Endothelial cell of umbilical vein (primary cell): ENCODE measurements at regions not wholly inside any gene's neighbourhood (a gene's known extent, or its start where the extent isn't known, plus 50 kb on each side); places are given as distances from the start of the nearest gene placed in this dataset.

Experiments
- BruUV-seq: library from RNA; stranded (reverse); fragments of 400-500 nt; replicated peaks from 2 replicates; lab custom pipeline; 2021; lab: Mats Ljungman, UMichigan
- CTCF ChIA-PET: fragments of 300-600, 350-600 bp; sonication (Branson Sonifier 250); formaldehyde crosslinking; loops from one replicate; lab custom pipeline; 2021; ENCODE audit warnings: antibody characterized with exemption, inconsistent platforms; lab: Charles Lee
- POLR2A ChIA-PET: fragments of 300-600, 350-600 bp; sonication (Branson Sonifier 250); formaldehyde crosslinking; loops from one replicate; lab custom pipeline; 2021; ENCODE audit warnings: antibody characterized with exemption, inconsistent platforms; lab: Charles Lee
- DNase-seq: peaks from one replicate; pipeline ENCODE4 v3.0.0-alpha.2; 2011; ENCODE audit warnings: low read depth, low spot score
- FAIRE-seq: peaks from 2 replicates; lab custom pipeline; 2011; peaks lifted over from hg19 to GRCh38; lab: Jason Lieb, UNC
- H2AFZ ChIP-seq: 2 replicates; pipeline ENCODE4 v1.6.0; 2012; ENCODE audit warnings: low read depth, low read length, control low read depth, inconsistent platforms
- H3K27ac ChIP-seq: 2 replicates; pipeline ENCODE4 v1.5.1; 2011; ENCODE audit warnings: low read depth, mild to moderate bottlenecking, control low read depth, low read length, moderate library complexity; ENCODE audit not compliant: insufficient read depth
- H3K27me3 ChIP-seq, 2 experiments: 2 replicates each; pipeline versions ENCODE4 v1.6.0 to v1.6.1; 2011; ENCODE audit warnings: low read length in 2 of 2, mixed read lengths in 1 of 2; ENCODE audit not compliant: control insufficient read depth in 2 of 2, insufficient read depth in 2 of 2
- H3K36me3 ChIP-seq, 2 experiments: 2 replicates in 1 of 2; 3 replicates in 1 of 2; pipeline ENCODE4 v1.5.1; 2011; ENCODE audit warnings: low read length in 2 of 2, mild to moderate bottlenecking in 1 of 2, moderate library complexity in 1 of 2; ENCODE audit not compliant: control insufficient read depth in 2 of 2, insufficient read depth in 2 of 2; ENCODE audit errors: extremely low read depth in 1 of 2
- H3K4me1 ChIP-seq: 3 replicates; pipeline ENCODE4 v1.5.1; 2011; ENCODE audit warnings: mild to moderate bottlenecking, low read length; ENCODE audit not compliant: control insufficient read depth, insufficient read depth; ENCODE audit errors: extremely low read depth
- H3K4me2 ChIP-seq: 2 replicates; pipeline ENCODE4 v1.6.1; 2011; ENCODE audit warnings: low read length, control low read depth, mixed read lengths; ENCODE audit not compliant: insufficient read depth
- H3K4me3 ChIP-seq, 3 experiments: fragments of 200-600 bp in 1 of 3; sonication (generic), shearing (Covaris generic) in 1 of 3; replicated peaks in 1 of 3; 2 replicates each; pipeline ENCODE4 v1.5.1; 2011 to 2016; ENCODE audit warnings: control low read depth in 3 of 3, low read length in 3 of 3, mild to moderate bottlenecking in 2 of 3, inconsistent platforms in 1 of 3, low read depth in 1 of 3, moderate library complexity in 1 of 3; ENCODE audit not compliant: insufficient read depth in 1 of 3
- H3K79me2 ChIP-seq: 2 replicates; pipeline ENCODE4 v1.6.0; 2012; ENCODE audit warnings: low read length, inconsistent platforms; ENCODE audit not compliant: control insufficient read depth, insufficient read depth
- H3K9ac ChIP-seq: replicated peaks from 2 replicates; pipeline ENCODE3; 2011; ENCODE audit warnings: low read length, control low read depth; ENCODE audit not compliant: insufficient read depth; ENCODE audit errors: extremely low read depth
- H3K9me1 ChIP-seq: replicated peaks from 3 replicates; pipeline ENCODE4 v1.6.0; 2011; ENCODE audit warnings: mild to moderate bottlenecking, low read length; ENCODE audit not compliant: control insufficient read depth, insufficient read depth; ENCODE audit errors: extremely low read depth
- H3K9me3 ChIP-seq: replicated peaks from 2 replicates; pipeline ENCODE4 v1.5.1; 2012; ENCODE audit warnings: low read length, inconsistent platforms; ENCODE audit not compliant: control insufficient read depth, insufficient read depth
- H4K20me1 ChIP-seq: replicated peaks from 2 replicates; pipeline ENCODE3; 2011; ENCODE audit warnings: mild to moderate bottlenecking, low read length; ENCODE audit not compliant: control insufficient read depth, insufficient read depth; ENCODE audit errors: extremely low read depth
- CTCF ChIP-seq, 2 donors: IDR thresholded peaks; 1 replicate in 1 of 2; 2 replicates in 1 of 2; pipeline ENCODE4 v1.5.1; 2011; ENCODE audit warnings: low read length in 2 of 2, mild to moderate bottlenecking in 2 of 2, moderate library complexity in 2 of 2, control low read depth in 1 of 2, inconsistent platforms in 1 of 2, low read depth in 1 of 2; ENCODE audit not compliant: insufficient read depth in 1 of 2; ENCODE audit errors: extremely low read depth in 1 of 2
- EZH2 ChIP-seq: IDR thresholded peaks from 2 replicates; pipeline ENCODE4 v1.6.1; 2012; ENCODE audit warnings: borderline replicate concordance, low read depth, mild to moderate bottlenecking, moderate library complexity, low read length, inconsistent platforms; ENCODE audit not compliant: severe bottlenecking
- FOS ChIP-seq: IDR thresholded peaks from 2 replicates; pipeline ENCODE4 v1.6.1; 2011; ENCODE audit warnings: mild to moderate bottlenecking, low read length, moderate library complexity, borderline replicate concordance; ENCODE audit not compliant: insufficient read depth
- GATA2 ChIP-seq: IDR thresholded peaks from 2 replicates; pipeline ENCODE4 v1.7.0; 2011; ENCODE audit warnings: low read depth, mild to moderate bottlenecking, moderate library complexity, mixed read lengths, low read length; ENCODE audit not compliant: insufficient read length, insufficient read depth
- JUN ChIP-seq: IDR thresholded peaks from 2 replicates; pipeline ENCODE4 v1.6.1; 2011; ENCODE audit warnings: borderline replicate concordance, low read depth; ENCODE audit not compliant: insufficient read length, insufficient read depth
- MAX ChIP-seq: IDR thresholded peaks from 2 replicates; pipeline ENCODE4 v1.6.1; 2011; ENCODE audit not compliant: insufficient read depth, insufficient read length
- MYC ChIP-seq: IDR thresholded peaks from one replicate; pipeline ENCODE4 v1.6.1; 2011; ENCODE audit warnings: mild to moderate bottlenecking, low read depth, low read length
- POLR2A ChIP-seq: IDR thresholded peaks from 2 replicates; pipeline ENCODE4 v1.6.1; 2012; ENCODE audit warnings: low read depth, mild to moderate bottlenecking, control low read depth, low read length
- POLR2AphosphoS5 ChIP-seq: IDR thresholded peaks from 2 replicates; pipeline ENCODE4 v1.6.1; 2012; ENCODE audit warnings: low read depth, mild to moderate bottlenecking, control low read depth, low read length, moderate library complexity; ENCODE audit not compliant: insufficient read depth
- dilution Hi-C: fragments of 300-500 bp; cut with MboI; formaldehyde crosslinking; loops from one replicate; pipeline ENCODE4 v1.15.0; 2019; ENCODE audit warnings: low sequenced_read_pairs; ENCODE audit not compliant: extremely low pct_ligation_motif_present
- intact Hi-C: fragments of 100-400 bp; cut with micrococcal nuclease; formaldehyde crosslinking; loops from one replicate; pipeline ENCODE4 v1.10.0; 2022

GRCh38 chr5:97406946-97407676, 224.1 kb upstream of the RIOK2 start:
- no peak overlapping the region for H3K4me2 ChIP-seq
- no peak overlapping the region for H2AFZ ChIP-seq
- no peak overlapping the region for H3K4me3 ChIP-seq
- dilution Hi-C loops, result no loop called here
- H3K27ac ChIP-seq, result no peak overlapping the region
- H3K36me3 ChIP-seq, result no peaks in the 10 kb centered on the region
- no peaks in the 10 kb centered on the region for H3K27me3 ChIP-seq
- no peaks in the 10 kb centered on the region for H3K79me2 ChIP-seq
- H4K20me1 ChIP-seq, result no peaks in the 10 kb centered on the region
- FAIRE-seq (no peak), DNase-seq (no peak)
- H3K9ac ChIP-seq, result no peak overlapping the region
- TF ChIP-seq POLR2A, result no peak
- TF ChIP-seq CTCF (IDR thresholded peaks at IDR 0.05; ENCODE audit: extremely low read depth in 1 of 2, insufficient read depth in 1 of 2, low read depth in 1 of 2, low read length in 2 of 2), result no peak
- TF ChIP-seq JUN, result no peak
- TF ChIP-seq FOS, result no peak
- no peak for TF ChIP-seq MYC
- no peak for TF ChIP-seq MAX
- no peak for TF ChIP-seq POLR2AphosphoS5
- no peak for TF ChIP-seq GATA2
- TF ChIP-seq EZH2, result no peak
- BruUV-seq, result no TSS peak
- POLR2A ChIA-PET, result no interaction called here
- no peaks in the 10 kb centered on the region for H3K9me3 ChIP-seq
- CTCF ChIA-PET, result interaction anchor here (0.6 to 1.0 kb wide), 2 partner anchors 176 to 1464 kb away, joined by 3 to 6 read pairs; no protein-coding TSS in a partner anchor
- intact Hi-C loops, result no loop called here
- no peaks in the 10 kb centered on the region for H3K9me1 ChIP-seq
- no peaks in the 10 kb centered on the region for H3K4me1 ChIP-seq
